NOMO-1 treated with DMSO at 0.1 percent for 48 hours (cell line): ENCODE measurements at regions not wholly inside any gene's neighbourhood (a gene's known extent, or its start where the extent isn't known, plus 50 kb on each side); places are given as distances from the start of the nearest gene placed in this dataset.

Experiments used
- DNase-seq: peaks from one replicate; lab custom pipeline; 2025; ENCODE audit not compliant: unreplicated experiment; lab: John Stamatoyannopoulos, UW

GRCh38 chr2:199629301-199629700, 171.6 kb upstream of the SATB2 start:
- DNase-seq = no peak

GRCh38 chr2:199627417-199627816, 169.7 kb upstream of the SATB2 start:
- DNase-seq = no peak

- DNase-seq = no peak
Measured at GRCh38 chr2:199624958-199625357, 167.2 kb upstream of the SATB2 start.

- no peak for DNase-seq
Measured at GRCh38 chr2:199612509-199613130, 154.9 kb upstream of the SATB2 start.

- no peak for DNase-seq
Measured at GRCh38 chr2:199607914-199608313, 150.2 kb upstream of the SATB2 start.

GRCh38 chr2:199606193-199606780, 148.5 kb upstream of the SATB2 start:
- DNase-seq = no peak

GRCh38 chr2:199603721-199604291, 146.1 kb upstream of the SATB2 start:
- no peak for DNase-seq

GRCh38 chr2:199602896-199603717, 145.4 kb upstream of the SATB2 start:
- DNase-seq = no peak

- DNase-seq = peak; percentile 20
Measured at GRCh38 chr2:199602271-199602895, 144.6 kb upstream of the SATB2 start.

- DNase-seq = peak; percentile 27
Measured at GRCh38 chr2:199596549-199596948, 138.8 kb upstream of the SATB2 start.

GRCh38 chr2:199594443-199594842, 136.7 kb upstream of the SATB2 start:
- no peak for DNase-seq

GRCh38 chr2:199591826-199592225, 134.1 kb upstream of the SATB2 start:
- DNase-seq = no peak

- no peak for DNase-seq
Measured at GRCh38 chr2:199590321-199591203, 132.8 kb upstream of the SATB2 start.

GRCh38 chr2:199589306-199589705, 131.6 kb upstream of the SATB2 start:
- peak; percentile 2 for DNase-seq

- no peak for DNase-seq
Measured at GRCh38 chr2:199588054-199588453, 130.3 kb upstream of the SATB2 start.

- DNase-seq = no peak
Measured at GRCh38 chr2:199586646-199587045, 128.9 kb upstream of the SATB2 start.

- peak; percentile 16 for DNase-seq
Measured at GRCh38 chr2:199583676-199584075, 125.9 kb upstream of the SATB2 start.

- DNase-seq = peak; percentile 17
Measured at GRCh38 chr2:199581935-199582360, 124.2 kb upstream of the SATB2 start.

GRCh38 chr2:199581408-199581807, 123.7 kb upstream of the SATB2 start:
- DNase-seq = no peak

GRCh38 chr2:199575416-199575815, 117.7 kb upstream of the SATB2 start:
- no peak for DNase-seq
